Thyroid gland (tissue), 4 donors: ENCODE measurements at regions not wholly inside any gene's neighbourhood (a gene's known extent, or its start where the extent isn't known, plus 50 kb on each side); places are given as distances from the start of the nearest gene placed in this dataset.

Source experiments
- DNase-seq, 2 donors: peaks; one replicate each; pipeline ENCODE4 v3.0.0-alpha.2; 2019
- H3K27ac ChIP-seq, 3 donors: fragments of 200-600 bp; sonication (generic); 1 replicate in 2 of 3; 2 replicates in 1 of 3; pipeline ENCODE4 v1.5.1; 2016 to 2019; ENCODE audit warnings: mild to moderate bottlenecking in 1 of 3, moderate library complexity in 1 of 3
- H3K27me3 ChIP-seq: fragments of 200-600 bp; sonication (generic); one replicate; pipeline ENCODE4 v1.5.1; 2019
- H3K36me3 ChIP-seq, 2 donors: fragments of 200-600 bp; sonication (generic); one replicate each; pipeline ENCODE4 v1.5.1; 2016 to 2019
- H3K4me1 ChIP-seq, 2 donors: fragments of 200-600 bp; sonication (generic); one replicate each; pipeline ENCODE4 v1.5.1; 2017 to 2019
- H3K4me3 ChIP-seq, 3 donors: fragments of 200-600 bp; sonication (generic); replicated peaks in 1 of 3; 1 replicate in 2 of 3; 2 replicates in 1 of 3; pipeline ENCODE4 v1.5.1; 2016; ENCODE audit warnings: mild to moderate bottlenecking in 1 of 3
- H3K9me3 ChIP-seq: fragments of 200-600 bp; sonication (generic); one replicate; pipeline ENCODE4 v1.5.1; 2017
- CTCF ChIP-seq, 6 experiments: fragments of 200-600 bp in 3 of 6; fragments of 450-650 bp in 3 of 6; sonication (generic) in 3 of 6; IDR thresholded peaks; one replicate each; pipeline ENCODE4 v1.5.1; 2016 to 2019; ENCODE audit warnings: antibody characterized with exemption in 6 of 6, mild to moderate bottlenecking in 2 of 6, inconsistent platforms in 1 of 6, moderate library complexity in 1 of 6
- POLR2A ChIP-seq, 2 donors: fragments of 450-650 bp; IDR thresholded peaks; one replicate each; pipeline ENCODE4 v1.6.1; 2017; ENCODE audit warnings: antibody characterized with exemption in 2 of 2, mild to moderate bottlenecking in 2 of 2, moderate library complexity in 1 of 2
- WGBS, 2 donors: methylation state at CpG; one replicate each; pipeline ENCODE4 v1.1.5; 2017; 5-methylcytosine and 5-hydroxymethylcytosine counted together
- intact Hi-C: fragments of 100-400 bp; cut with DNase I; formaldehyde crosslinking; loops from one replicate; pipeline ENCODE4 v1.15.1; 2023

DNA sequence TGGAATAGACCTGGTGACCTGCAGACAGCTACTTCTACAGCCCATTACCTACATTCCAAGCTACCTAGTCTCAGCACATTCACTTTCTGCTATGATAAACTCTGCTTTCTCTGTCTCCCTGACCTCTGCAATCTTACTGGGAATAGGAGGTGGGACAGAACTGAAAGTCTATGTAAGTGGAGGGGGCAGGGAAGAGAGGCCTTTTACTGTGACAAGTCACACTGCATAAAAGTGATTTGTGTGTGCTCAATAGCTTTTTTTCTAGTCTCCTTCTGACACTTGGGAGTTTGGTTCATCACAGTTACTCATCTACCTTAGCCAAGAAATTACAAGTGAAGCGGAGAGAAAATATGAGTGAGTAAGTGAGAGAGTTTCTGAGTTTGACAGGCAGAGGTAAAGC, 322.4 kb downstream of the OLFM4 start:
- Histone ChIP-seq H3K4me1 (no peaks in the 10 kb centered on the region), H3K9me3 (no peaks in the 10 kb centered on the region), H3K27me3 (no peaks in the 10 kb centered on the region), H3K27ac (no peak overlapping the region), H3K4me3 (no peak overlapping the region), H3K36me3 (no peaks in the 10 kb centered on the region)
- 59 to 65% methylated on average over 1 of the region's 1 CpG for WGBS, 2 donors
- TF ChIP-seq CTCF (IDR thresholded peaks at IDR 0.05) (no peak), POLR2A (IDR thresholded peaks at IDR 0.05) (no peak)
- DNase-seq, result no peak
- intact Hi-C loops, result no loop called here

GRCh38 chr13:53357582-53357981, 329.0 kb downstream of the OLFM4 start:
- 55 to 69% methylated on average over 3 of the region's 3 CpGs for WGBS, 2 donors
- Histone ChIP-seq H3K4me3 (no peak overlapping the region), H3K4me1 (no peaks in the 10 kb centered on the region), H3K27me3 (no peaks in the 10 kb centered on the region), H3K36me3 (no peaks in the 10 kb centered on the region), H3K9me3 (no peaks in the 10 kb centered on the region), H3K27ac (no peak overlapping the region)
- no peak for TF ChIP-seq CTCF (IDR thresholded peaks at IDR 0.05)
- TF ChIP-seq POLR2A (IDR thresholded peaks at IDR 0.05), result no peak
- intact Hi-C loops, result no loop called here
- no peak for DNase-seq

- H3K36me3 ChIP-seq, result no peaks in the 10 kb centered on the region
- no peaks in the 10 kb centered on the region for H3K9me3 ChIP-seq
- DNase-seq, result no peak
- H3K27me3 ChIP-seq, result no peaks in the 10 kb centered on the region
- H3K4me3 ChIP-seq, result no peak overlapping the region
- H3K4me1 ChIP-seq, result no peaks in the 10 kb centered on the region
- 72 to 80% methylated on average over 2 of the region's 2 CpGs for WGBS, 2 donors
- TF ChIP-seq POLR2A (IDR thresholded peaks at IDR 0.05) (no peak), CTCF (IDR thresholded peaks at IDR 0.05) (no peak)
- intact Hi-C loops, result no loop called here
- no peak overlapping the region for H3K27ac ChIP-seq
Measured at GRCh38 chr13:53368948-53369347, 340.3 kb downstream of the OLFM4 start.

GRCh38 chr13:53379485-53379884, 350.9 kb downstream of the OLFM4 start:
- no peak for TF ChIP-seq CTCF (IDR thresholded peaks at IDR 0.05)
- TF ChIP-seq POLR2A (IDR thresholded peaks at IDR 0.05), result no peak
- Histone ChIP-seq H3K27ac (no peak overlapping the region), H3K27me3 (no peaks in the 10 kb centered on the region), H3K4me1 (no peaks in the 10 kb centered on the region), H3K4me3 (no peak overlapping the region), H3K9me3 (no peaks in the 10 kb centered on the region), H3K36me3 (no peaks in the 10 kb centered on the region)
- no peak for DNase-seq
- intact Hi-C loops, result no loop called here
- WGBS, 2 donors, result 64 to 74% methylated on average over 1 of the region's 1 CpG

- Histone ChIP-seq H3K27me3 (no peaks in the 10 kb centered on the region), H3K4me1 (no peaks in the 10 kb centered on the region), H3K27ac (no peak overlapping the region), H3K9me3 (no peaks in the 10 kb centered on the region), H3K36me3 (no peaks in the 10 kb centered on the region), H3K4me3 (no peak overlapping the region)
- DNase-seq, result no peak
- WGBS, 2 donors, result 59 to 68% methylated on average over 3 of the region's 3 CpGs
- intact Hi-C loops, result no loop called here
- TF ChIP-seq POLR2A (IDR thresholded peaks at IDR 0.05), result no peak
- TF ChIP-seq CTCF (IDR thresholded peaks at IDR 0.05), result no peak
Measured at GRCh38 chr13:53382008-53382407, 353.4 kb downstream of the OLFM4 start.
